ENCODE measurements at regions not wholly inside any gene's neighbourhood (a gene's known extent, or its start where the extent isn't known, plus 50 kb on each side); places are given as distances from the start of the nearest gene placed in this dataset.

GRCh38 chr3:68306571-68306970, 625.8 kb downstream of the TAFA4 start:
- no peak for DNase-seq (ENCODE audit: low read depth)

- no peak for DNase-seq (ENCODE audit: low read depth)
Observed at GRCh38 chr3:68295457-68295856, 636.9 kb downstream of the TAFA4 start.

- DNase-seq (ENCODE audit: low read depth), result no peak
Observed at GRCh38 chr3:68290333-68290732, 635.9 kb upstream of the SUCLG2 start.

GRCh38 chr3:68288085-68288484, 633.7 kb upstream of the SUCLG2 start:
- DNase-seq (ENCODE audit: low read depth), result no peak

GRCh38 chr3:68287101-68287500, 632.7 kb upstream of the SUCLG2 start:
- no peak for DNase-seq (ENCODE audit: low read depth)

- DNase-seq (ENCODE audit: low read depth), result no peak
Observed at GRCh38 chr3:68274286-68274685, 619.9 kb upstream of the SUCLG2 start.

- DNase-seq (ENCODE audit: low read depth), result no peak
Observed at GRCh38 chr3:68271145-68271544, 616.7 kb upstream of the SUCLG2 start.

GRCh38 chr3:68256635-68257223, 602.3 kb upstream of the SUCLG2 start:
- no peak for DNase-seq (ENCODE audit: low read depth)

GRCh38 chr3:68249265-68249664, 594.9 kb upstream of the SUCLG2 start:
- DNase-seq (ENCODE audit: low read depth), result no peak

- no peak for DNase-seq (ENCODE audit: low read depth)
Observed at GRCh38 chr3:68242606-68243005, 588.2 kb upstream of the SUCLG2 start.

GRCh38 chr3:68239542-68239941, 585.1 kb upstream of the SUCLG2 start:
- no peak for DNase-seq (ENCODE audit: low read depth)

GRCh38 chr3:68234076-68234780, 579.8 kb upstream of the SUCLG2 start:
- no peak for DNase-seq (ENCODE audit: low read depth)

GRCh38 chr3:68228856-68229255, 574.4 kb upstream of the SUCLG2 start:
- DNase-seq (ENCODE audit: low read depth), result no peak

- no peak for DNase-seq (ENCODE audit: low read depth)
Observed at GRCh38 chr3:68220832-68221231, 566.4 kb upstream of the SUCLG2 start.

GRCh38 chr3:68211637-68212036, 557.2 kb upstream of the SUCLG2 start:
- no peak for DNase-seq (ENCODE audit: low read depth)

- DNase-seq (ENCODE audit: low read depth), result no peak
Observed at GRCh38 chr3:68210635-68211034, 556.2 kb upstream of the SUCLG2 start.

GRCh38 chr3:68207327-68207726, 552.9 kb upstream of the SUCLG2 start:
- no peak for DNase-seq (ENCODE audit: low read depth)

- DNase-seq (ENCODE audit: low read depth), result no peak
Observed at GRCh38 chr3:68206524-68207117, 552.2 kb upstream of the SUCLG2 start.

- DNase-seq (ENCODE audit: low read depth), result no peak
Observed at GRCh38 chr3:68186733-68187132, 532.3 kb upstream of the SUCLG2 start.

GRCh38 chr3:68176600-68176999, 522.2 kb upstream of the SUCLG2 start:
- DNase-seq (ENCODE audit: low read depth), result no peak

- DNase-seq (ENCODE audit: low read depth), result no peak
Observed at GRCh38 chr3:68173012-68173634, 518.7 kb upstream of the SUCLG2 start.

GRCh38 chr3:68172039-68172438, 517.6 kb upstream of the SUCLG2 start:
- DNase-seq (ENCODE audit: low read depth), result no peak

- no peak for DNase-seq (ENCODE audit: low read depth)
Observed at GRCh38 chr3:68163968-68164367, 509.6 kb upstream of the SUCLG2 start.

Data from fibroblast of the conjunctiva (primary cell).